ENCODE measurements at regions not wholly inside any gene's neighbourhood (a gene's known extent, or its start where the extent isn't known, plus 50 kb on each side); places are given as distances from the start of the nearest gene placed in this dataset.
"Not testable (repeated sequence)": the region's sequence is repeated elsewhere in the genome, so short reads cannot be mapped to it uniquely, and the experiment has no call there.

DNA sequence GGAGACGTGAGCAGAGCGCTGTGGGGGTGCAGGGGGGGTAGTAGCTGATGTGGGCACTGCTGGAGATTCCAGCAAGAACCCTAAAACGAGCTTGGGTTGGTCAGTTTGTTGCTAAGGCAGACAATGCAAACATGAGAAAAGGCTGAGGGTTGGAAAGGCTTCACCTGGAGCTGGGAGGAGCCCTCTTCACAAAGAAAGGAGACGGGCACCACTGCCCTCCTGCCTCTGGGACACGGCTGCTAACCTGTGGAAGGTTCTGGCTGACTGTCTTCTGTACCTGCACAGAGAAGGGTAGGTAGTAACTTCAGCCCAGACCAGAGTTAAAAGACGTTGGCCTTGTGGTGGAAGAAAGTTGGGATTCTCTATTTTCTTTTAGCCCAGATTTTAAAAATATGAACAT lies 108.7 kb downstream of the SUCLA2 start:
- no peak for DNase-seq

DNA sequence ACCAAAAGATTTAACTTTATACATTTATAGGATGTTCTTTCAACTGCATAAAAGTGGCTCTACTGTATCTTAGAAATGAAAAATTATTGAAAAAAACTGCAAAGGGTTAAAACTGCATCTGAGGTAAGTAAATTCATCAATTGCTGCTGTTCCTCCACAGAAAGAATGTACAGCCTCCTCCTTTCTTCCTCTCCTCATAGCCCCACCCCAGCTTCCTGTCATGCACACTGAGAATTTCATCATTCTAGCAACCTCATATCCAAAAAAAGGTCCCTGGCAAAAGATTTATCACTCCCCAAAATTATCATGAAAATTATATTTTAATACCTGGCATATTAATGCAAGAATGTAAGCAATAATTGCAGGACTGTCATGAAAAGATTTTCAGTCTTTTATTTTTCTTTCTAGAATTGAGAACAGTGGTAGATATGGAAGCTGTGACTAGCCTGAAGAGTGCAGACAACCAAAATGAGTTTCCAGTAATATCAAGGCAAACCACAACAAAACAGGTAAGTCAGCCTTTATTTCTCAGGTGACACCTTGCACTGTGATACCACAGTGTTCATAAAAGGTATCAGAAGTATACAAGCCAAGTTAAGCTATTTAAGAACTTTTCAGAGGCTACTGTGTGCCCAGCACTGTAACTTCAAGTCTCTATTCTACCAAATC lies 110.8 kb downstream of the SUCLA2 start:
- DNase-seq, result no peak

DNA sequence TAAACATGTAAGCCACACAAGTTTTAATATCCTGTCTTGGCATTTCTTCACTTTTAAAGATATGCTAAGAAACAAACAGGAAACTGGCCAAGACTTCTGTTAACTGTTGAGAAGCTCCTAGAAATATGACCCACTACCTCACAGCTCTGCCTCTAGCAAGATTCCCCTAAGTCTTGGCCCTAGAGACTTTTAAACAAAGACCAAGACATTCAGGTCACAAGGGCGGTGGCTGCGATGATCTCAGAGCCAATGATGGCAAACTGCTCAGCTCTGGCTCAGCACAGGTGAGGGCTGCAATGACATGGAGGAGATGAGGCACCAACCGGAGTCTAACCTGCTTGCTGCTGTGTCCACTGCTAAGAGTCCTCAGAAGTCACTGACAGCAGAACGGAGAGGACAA lies 114.8 kb downstream of the SUCLA2 start:
- DNase-seq, result no peak

DNA sequence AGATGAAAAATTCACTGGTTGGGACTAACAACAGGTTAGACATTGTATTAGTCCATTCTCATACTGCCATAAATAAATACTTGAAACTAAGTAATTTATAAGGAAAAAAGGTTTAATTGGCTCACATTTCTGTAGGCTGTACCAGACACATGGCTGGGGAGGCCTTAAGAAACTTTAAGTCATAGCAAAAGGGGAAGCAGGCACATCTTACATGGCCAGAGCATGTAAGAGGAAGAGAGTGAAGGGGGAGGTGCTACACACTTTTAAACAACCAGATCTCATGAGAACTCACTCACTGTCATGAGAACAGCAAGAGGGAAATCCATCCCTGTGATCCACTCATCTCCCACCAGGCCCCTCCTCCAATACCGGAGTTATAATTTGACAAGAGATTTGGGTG lies 125.9 kb downstream of the SUCLA2 start:
- no peak for DNase-seq

DNA sequence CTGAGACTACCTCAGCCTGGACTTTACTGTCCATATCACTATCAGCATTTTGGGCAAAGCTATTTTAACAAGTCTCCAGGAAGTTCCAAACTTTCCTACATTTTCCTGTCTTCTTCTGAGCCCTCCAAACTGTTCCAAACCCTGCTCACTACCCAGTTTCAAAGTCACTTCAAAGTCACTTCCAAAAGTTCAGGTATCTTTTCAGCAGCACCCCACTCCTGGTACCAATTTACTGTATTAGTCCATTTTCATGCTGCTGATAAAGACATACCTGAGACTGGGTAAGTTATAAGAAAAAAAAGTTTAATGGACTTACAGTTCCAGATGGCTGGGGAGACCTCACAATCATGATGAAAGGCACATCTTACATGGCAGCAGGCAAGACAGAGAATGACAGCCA lies 127.1 kb downstream of the SUCLA2 start:
- not testable (repeated sequence) for DNase-seq

DNA sequence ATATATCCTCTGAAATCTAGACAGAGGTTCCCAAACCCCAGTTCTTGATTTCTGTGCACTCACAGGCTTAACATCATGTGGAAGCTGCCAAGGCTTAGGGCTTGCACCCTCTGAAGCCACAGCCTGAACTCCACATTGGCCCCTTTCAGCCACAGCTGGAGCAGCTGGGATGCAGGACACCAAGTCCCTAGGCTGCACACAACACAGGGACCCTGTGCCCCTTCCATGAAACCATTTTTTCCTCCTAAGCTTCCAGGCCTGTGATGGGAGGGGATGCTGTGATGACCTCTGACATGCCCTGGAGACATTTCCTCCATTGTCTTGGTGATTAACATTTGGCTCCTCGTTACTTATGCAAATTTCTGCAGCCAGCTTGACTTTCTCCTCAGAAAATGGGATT lies 127.8 kb downstream of the SUCLA2 start:
- DNase-seq, result not testable (repeated sequence)

DNA sequence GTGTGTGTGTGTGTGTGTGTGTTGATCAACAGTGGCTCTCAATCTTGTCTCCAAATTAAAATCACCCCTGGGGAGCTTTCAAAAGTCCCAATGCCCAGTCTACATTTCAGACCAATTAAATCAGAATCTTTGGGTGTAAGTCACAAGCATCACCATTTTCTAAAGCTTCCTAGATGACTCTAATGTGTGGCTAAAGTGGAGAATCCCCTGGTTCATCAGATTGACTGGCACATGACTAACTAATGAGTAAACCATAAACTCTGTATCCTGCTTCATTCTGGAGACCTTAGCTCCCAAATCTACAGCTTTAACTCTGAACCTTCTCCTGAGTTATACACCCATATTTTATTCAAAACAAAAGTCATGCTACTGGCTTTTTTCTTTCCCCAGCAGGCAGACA lies 131.3 kb downstream of the SUCLA2 start:
- DNase-seq, result no peak

DNA sequence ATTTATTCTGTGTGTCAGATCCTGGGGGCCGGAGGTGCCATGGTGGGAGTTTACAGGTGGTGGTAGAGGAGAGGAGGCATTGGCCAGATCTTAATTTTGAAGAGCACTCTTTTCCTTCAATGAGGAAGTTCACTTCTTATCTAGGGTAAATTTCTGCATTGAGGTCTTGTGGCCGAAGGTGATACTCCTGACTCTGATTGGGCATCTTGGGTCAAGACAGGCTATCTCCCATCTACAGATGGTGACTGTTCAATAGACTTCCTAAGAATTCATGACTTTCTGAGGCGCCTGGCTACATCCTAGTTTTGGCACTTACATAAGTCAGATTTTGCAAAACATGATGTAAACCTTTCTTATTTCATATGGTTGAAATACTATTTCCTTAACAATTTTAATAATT lies 135.2 kb downstream of the SUCLA2 start:
- DNase-seq, result no peak

DNA sequence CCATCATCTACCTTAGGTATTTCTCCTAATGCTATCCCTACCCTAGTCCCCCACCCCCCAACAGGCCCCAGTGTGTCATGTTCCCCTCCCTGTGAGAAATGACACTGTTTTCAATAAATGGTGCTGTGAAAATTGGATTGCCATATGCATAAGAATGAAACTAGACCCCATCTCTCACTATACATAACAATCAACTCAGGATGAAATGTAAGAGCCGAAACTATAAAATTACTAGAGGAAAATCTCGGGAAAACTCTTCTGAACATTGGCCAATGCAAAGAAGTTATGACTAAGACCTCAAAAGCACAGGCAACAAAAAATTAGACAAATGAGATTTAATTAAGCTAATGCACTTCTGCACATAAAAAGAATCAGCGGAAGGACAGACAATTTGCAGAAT lies 138.2 kb downstream of the SUCLA2 start:
- no peak for DNase-seq

DNA sequence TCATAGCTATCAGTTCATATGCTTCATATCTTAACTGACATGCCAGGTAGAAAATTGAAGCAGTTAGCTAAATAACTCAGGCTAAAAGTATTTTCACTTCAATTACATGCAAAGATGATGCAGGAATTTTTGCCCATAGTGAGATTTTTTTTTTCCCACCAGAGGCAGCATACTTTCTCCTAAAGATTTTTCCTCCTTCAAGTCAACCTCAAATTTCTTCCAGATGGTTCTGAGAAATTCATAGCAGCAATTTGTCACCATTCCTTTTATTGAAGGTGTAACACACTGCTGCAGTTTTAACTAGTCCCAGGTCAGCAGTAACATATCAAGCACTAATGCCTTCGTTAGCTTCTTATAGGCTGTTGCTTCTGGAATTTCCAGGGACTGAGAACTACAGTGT lies 141.9 kb downstream of the SUCLA2 start:
- DNase-seq, result no peak

DNA sequence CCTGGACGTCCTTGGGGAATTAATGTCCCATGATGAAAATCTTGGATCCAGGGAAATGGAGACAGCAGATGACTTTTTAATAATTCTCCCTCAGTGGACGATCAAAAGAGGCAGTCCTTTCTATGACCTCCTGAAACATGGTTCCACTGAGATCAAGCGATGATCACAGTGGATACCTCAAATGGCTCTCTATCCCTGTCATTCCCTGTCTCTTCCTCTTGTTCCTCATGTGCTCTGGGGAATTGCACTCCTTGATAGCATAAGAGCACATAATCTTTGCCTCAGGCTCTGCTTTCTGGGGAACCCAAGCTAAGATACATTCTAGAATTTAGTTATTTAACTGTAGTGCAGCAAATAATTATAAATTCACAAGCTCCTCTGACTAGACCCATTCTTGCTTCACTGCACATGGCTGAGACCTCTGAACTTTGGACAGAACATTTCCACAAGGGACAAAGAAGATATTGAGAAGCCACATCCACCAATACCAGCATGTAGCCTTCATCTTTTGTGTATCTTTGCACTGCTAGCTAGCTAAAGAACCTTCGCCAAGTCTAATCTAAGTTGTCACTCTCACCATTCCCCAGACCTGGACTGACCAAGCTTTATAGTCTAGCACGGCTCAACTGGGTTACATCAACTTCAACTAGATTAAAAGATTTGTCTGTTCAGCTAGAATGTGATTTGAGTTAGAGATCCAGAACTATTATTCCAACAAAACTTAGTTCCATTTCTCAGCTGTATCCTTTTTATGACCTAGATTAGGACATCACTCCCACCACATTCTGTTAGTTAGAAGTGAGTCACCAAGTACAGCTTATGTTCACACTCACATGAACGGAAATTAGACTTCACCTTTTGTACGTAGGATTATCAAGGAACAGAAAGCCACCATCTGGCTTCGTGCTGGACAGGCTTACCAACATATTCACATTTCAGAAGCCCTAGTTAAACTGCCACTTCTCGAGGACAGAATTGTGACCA lies 142.7 kb downstream of the SUCLA2 start:
- no peak for DNase-seq

DNA sequence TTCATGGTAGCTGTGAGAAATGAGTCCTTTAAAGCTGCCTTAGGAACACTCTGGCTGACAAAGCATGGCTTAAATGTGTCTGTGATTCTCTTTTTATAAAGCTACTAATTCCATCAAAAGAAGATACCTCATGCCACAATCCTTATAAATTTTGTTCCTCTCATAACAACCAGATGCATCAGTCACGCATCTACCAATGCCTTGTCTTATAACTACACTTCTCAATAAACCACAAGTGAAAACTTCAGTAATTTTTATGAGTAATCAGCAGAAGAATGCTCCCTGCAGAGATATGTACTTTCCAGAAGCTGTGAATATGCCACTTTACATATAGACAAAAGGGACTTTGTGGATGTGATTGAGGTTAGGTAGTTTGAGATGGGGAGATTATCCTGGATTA lies 147.8 kb downstream of the SUCLA2 start:
- no peak for DNase-seq

DNA sequence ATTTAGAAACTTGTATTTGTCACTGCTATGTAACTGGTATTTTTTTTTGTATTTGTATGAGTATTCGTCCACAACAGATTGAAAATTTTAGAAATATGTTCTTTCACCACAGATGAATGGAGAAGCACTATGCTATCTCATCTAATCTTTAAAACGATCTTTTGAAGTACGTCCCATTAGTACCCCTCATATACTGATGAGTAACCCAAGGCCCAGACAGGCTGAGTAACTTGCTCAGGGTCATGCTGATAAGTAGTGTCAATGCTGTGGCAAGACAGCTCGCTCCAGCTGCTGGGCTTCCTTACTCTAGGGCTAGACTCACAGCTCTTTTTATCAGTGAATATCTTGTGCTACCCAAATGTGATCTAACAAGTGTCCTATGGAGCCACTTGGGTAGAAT lies 154.2 kb downstream of the SUCLA2 start:
- no peak for DNase-seq

DNA sequence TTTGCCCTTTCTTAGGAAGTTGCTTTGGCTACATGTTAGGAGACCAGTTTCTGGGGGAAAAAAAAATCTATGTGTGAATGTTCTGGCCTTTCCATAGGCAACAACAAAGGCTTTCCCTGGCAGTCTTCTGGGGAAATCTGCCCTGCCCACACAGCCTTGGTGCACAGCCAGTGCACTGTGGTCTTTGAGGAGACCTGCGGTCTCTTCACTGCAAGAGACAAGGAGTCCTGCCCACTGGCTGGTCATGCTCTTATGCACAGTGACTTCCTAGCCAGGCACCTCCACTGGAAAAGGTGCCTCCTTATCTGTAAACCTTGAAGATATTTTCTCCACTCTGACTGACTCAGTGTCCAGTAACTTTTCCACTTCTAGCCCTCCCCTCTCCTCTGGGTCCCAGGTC lies 155.1 kb downstream of the SUCLA2 start:
- DNase-seq, result no peak

DNA sequence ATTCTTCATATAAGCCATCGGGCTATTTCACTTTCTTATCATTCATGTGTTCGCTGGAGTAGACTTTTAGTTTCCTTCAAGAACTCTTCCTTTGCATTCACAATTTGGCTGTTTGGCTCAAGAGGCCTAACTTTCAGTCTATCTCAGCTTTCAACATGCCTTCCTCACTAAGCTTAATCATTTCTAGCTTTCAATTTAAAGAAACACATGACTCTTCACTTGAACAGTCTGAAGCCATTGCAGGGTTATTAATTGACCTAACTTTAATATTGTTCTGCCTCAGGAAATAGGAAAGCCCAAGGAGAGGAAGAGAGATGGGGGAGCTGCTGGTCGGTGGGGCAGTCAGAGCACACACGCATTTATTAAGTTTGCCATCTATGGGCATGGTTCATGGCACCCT lies 158.1 kb downstream of the SUCLA2 start:
- DNase-seq, result no peak

DNA sequence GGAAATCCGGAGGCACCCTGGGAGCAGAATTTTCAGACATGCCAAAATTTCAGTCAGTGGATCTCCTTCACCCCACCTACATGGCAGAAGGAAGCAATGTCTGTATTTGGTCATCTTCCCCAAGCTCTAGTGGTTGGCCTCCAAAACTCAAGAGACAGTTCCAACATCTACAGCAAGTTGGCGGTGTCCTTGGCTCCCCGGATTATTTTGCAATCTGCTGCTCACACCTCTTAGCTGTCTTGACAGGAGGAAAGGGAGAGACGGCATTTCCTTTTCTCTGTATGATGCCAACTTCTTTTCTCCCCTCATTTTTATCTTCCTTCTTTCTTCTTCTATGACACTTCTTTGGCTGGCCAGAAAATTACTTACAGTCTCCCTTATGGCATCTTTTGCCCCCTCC lies 159.9 kb downstream of the SUCLA2 start:
- peak in 1 of 51 donors; percentile 19 for DNase-seq

DNA sequence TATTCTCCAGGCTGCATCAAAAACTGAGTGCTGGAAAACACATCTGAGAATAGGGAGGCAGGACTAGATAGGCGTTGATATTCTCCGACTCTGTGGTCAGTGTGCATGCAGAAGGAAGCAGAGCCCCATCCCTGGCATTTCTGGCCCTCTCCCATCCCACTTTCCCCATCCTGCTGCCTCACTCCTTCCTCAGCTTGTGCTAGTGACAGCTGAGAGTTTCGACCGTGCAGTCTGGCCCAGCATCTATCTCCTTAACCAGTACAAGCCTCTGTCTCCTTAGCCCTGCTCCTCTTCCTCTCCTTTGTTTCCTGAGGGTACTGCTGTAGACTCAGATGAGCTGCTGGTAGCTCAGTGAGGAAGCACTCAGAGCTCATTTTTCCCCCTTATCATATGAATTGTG lies 163.2 kb downstream of the SUCLA2 start:
- DNase-seq, result peak in 1 of 51 donors; percentile 1

DNA sequence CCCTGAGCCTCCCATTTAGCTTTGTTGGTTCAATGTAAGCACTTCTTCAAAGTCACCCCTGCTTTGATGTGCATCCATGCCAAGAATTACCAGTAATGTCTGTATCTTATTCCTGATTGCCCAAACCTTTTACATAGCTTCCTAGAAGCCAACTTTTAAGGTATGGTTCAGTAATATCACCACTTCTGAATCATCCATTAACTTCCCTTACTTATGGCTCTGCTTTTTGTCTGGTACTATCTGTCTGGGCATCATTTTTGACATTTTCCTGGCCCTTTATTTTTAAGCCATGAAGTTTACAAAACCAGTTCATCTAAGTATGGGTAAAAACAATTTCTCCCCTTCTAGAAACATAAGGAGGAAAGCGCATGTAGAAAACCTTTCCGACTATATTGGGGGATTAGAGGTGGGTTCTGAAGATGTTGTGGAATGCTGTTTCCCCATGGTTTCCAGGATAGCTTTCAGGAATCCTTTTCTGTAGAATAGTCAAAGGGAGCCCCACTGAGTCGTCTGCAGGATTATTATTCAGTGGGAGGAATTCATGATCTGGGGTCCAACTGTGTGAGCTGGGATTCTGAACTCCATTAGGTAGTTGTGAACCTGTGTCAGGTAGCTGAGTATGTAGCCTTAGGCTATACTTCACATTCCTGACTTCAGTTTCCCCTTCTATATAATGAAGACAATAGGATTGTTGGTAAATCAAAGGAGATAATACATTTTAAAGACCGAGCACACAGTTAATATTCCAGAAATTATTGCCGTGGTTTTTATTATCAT lies 163.8 kb downstream of the SUCLA2 start:
- DNase-seq, result no peak

DNA sequence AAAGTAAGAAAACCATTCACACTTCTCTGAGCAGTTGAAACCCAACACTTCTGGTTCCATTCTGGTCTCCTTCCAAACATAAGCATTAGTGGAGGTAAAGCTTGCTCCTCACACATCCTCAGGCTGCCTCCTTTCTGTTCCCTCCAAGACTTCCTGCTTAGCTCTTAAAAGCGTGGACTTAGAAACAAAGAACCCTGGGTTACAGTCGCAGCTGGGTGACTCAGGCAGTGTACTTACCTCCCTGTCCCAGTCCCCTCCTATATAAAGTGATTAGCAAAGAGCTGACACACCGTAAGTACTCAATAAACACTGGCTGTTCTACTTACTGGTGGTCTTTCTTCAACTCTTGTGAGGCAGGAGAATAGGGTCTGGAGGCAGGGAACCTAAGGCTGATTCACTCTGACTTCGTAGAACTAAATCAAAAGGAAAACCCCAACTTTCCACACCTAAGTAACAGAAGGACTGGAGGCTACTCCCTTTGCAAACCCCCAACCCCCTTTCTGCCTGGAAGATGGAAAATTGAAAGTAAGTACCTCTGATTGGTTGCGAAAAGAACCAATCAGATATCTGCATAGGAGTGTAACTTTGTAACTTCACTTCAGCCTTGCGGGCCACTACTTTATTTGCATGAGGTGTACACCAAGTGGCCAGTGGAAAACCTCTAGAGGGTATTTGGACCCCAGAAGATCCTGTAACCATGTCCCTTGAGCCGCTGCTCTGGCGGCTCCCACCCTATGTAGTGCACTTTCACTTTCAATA lies 165.4 kb downstream of the SUCLA2 start:
- no peak for DNase-seq

DNA sequence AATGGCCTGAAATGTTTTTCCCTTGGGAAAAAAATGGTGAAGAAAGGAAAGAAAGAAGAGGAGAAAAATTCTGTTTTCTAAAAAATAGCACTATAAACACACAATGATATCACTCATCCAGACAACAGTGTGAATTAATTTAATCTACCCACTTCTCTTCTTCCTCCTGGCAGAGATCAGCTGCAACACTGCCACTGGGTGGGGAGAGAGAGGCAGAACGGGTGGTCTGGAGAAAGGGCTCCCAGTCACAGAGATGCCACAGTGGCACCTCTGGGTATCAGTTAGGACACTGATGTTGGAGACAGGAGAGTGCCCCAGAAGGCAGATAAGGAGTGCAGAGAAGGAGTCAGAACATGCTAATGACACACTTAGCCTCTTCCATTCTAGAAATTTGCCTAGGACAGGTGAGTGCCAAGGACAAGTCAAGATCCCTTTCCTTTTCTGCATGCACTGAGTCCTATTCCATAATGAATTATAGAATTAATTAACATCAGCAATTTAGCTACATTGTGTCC lies 168.6 kb downstream of the SUCLA2 start:
- no peak for DNase-seq

DNA sequence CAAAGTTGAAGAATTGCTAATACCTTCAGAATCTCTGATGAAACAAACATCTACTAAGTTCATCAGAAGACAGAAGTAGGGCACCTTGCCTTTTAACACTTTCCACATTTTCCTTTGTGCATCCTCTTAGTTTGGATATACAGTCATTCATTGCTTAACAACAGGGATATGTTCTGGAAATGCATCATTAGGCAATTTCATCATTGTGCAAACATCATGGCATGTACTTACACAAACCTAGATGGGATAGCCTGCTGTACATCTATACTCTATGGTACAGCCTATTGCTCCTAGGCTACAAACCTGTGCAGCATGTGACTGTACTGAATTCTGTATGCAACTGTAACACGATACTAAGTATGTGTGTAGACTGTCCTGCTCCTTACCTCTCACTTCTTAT lies 169.8 kb downstream of the SUCLA2 start:
- DNase-seq, result no peak

All from hypothalamus (tissue), 51 donors.